ENCODE measurements at regions not wholly inside any gene's neighbourhood (a gene's known extent, or its start where the extent isn't known, plus 50 kb on each side); places are given as distances from the start of the nearest gene placed in this dataset.
A peak's percentile ranks its signal among the peaks of the same experiment; 100 is the strongest.

- TF ChIP-seq ZNF318 (IDR thresholded peaks at IDR 0.05; ENCODE audit: borderline replicate concordance in 1 of 2, low read depth in 1 of 2) (no peak), ZSCAN32 (CRISPR knock-in tag; IDR thresholded peaks at IDR 0.05) (0 out of 2 replicates have a peak, but pooled peaks have one; percentile 18), REST (IDR thresholded peaks at IDR 0.05; ENCODE audit: borderline replicate concordance) (peak; percentile 69; the same call in 1 of the 2 replicates), REST (CRISPR knock-in tag; IDR thresholded peaks at IDR 0.05; ENCODE audit: low read depth) (no peak), ZNF77 (CRISPR knock-in tag; IDR thresholded peaks at IDR 0.05) (no peak), ZNF140 (CRISPR knock-in tag; IDR thresholded peaks at IDR 0.05) (no peak), MLLT1 (IDR thresholded peaks at IDR 0.05) (peak in 1 of 2 experiments; percentile 53; a peak in 1 of 4 replicates), HNRNPLL (IDR thresholded peaks at IDR 0.05; ENCODE audit: low read depth, low read length, poor library complexity, severe bottlenecking) (no peak), ATF7 (IDR thresholded peaks at IDR 0.05) (peak; percentile 44; the same call in 1 of the 2 replicates)
These were observed 121.0 kb upstream of the IRF2BP2 start (continued) for GRCh38 chr1:234730770-234731568.

Measured in K562 (cell line).